GM08714 (cell line): ENCODE measurements at regions not wholly inside any gene's neighbourhood (a gene's known extent, or its start where the extent isn't known, plus 50 kb on each side); places are given as distances from the start of the nearest gene placed in this dataset.

Experiments
- H3K4me3 ChIP-seq: fragments of 200-500 bp; sonication (Bioruptor generic); 2 replicates; pipeline ENCODE4 v1.5.1; 2014; ENCODE audit warnings: mild to moderate bottlenecking, low read length, inconsistent platforms
- ZNF274 ChIP-seq: IDR thresholded peaks from 2 replicates; pipeline ENCODE4 v1.6.1; 2012; ENCODE audit warnings: mild to moderate bottlenecking, low read depth, low read length

GRCh38 chr1:185495007-185495406, 178.0 kb upstream of the IVNS1ABP start:
- H3K4me3 ChIP-seq = no peak overlapping the region

GRCh38 chr1:185492089-185492825, 175.2 kb upstream of the IVNS1ABP start:
- no peak for TF ChIP-seq ZNF274
- H3K4me3 ChIP-seq = no peak overlapping the region

More at GRCh38 chr1:185495007-185495406, 178.0 kb upstream of the IVNS1ABP start:
- TF ChIP-seq ZNF274 = no peak

GRCh38 chr1:185491604-185492003, 174.6 kb upstream of the IVNS1ABP start:
- TF ChIP-seq ZNF274 = no peak
- H3K4me3 ChIP-seq = no peak overlapping the region

- H3K4me3 ChIP-seq = no peak overlapping the region
- TF ChIP-seq ZNF274 = no peak
Measured at GRCh38 chr1:185490924-185491323, 173.9 kb upstream of the IVNS1ABP start.

GRCh38 chr1:185489406-185489805, 172.4 kb upstream of the IVNS1ABP start:
- no peak for TF ChIP-seq ZNF274
- H3K4me3 ChIP-seq = no peak overlapping the region

GRCh38 chr1:185488808-185489207, 171.8 kb upstream of the IVNS1ABP start:
- H3K4me3 ChIP-seq = no peak overlapping the region
- TF ChIP-seq ZNF274 = no peak

GRCh38 chr1:185487936-185488335, 170.9 kb upstream of the IVNS1ABP start:
- TF ChIP-seq ZNF274 = no peak
- no peak overlapping the region for H3K4me3 ChIP-seq

- H3K4me3 ChIP-seq = no peak overlapping the region
- no peak for TF ChIP-seq ZNF274
Measured at GRCh38 chr1:185487026-185487425, 170.0 kb upstream of the IVNS1ABP start.

GRCh38 chr1:185486346-185486745, 169.3 kb upstream of the IVNS1ABP start:
- no peak overlapping the region for H3K4me3 ChIP-seq
- TF ChIP-seq ZNF274 = no peak

- H3K4me3 ChIP-seq = no peak overlapping the region
- TF ChIP-seq ZNF274 = no peak
Measured at GRCh38 chr1:185483664-185484450, 166.8 kb upstream of the IVNS1ABP start.

GRCh38 chr1:185483217-185483616, 166.2 kb upstream of the IVNS1ABP start:
- H3K4me3 ChIP-seq = no peak overlapping the region
- no peak for TF ChIP-seq ZNF274

GRCh38 chr1:185480545-185480944, 163.5 kb upstream of the IVNS1ABP start:
- no peak for TF ChIP-seq ZNF274
- H3K4me3 ChIP-seq = no peak overlapping the region

- no peak for TF ChIP-seq ZNF274
Measured at GRCh38 chr1:185479796-185480195, 162.8 kb upstream of the IVNS1ABP start.

GRCh38 chr1:185478877-185479276, 161.8 kb upstream of the IVNS1ABP start:
- no peak overlapping the region for H3K4me3 ChIP-seq
- TF ChIP-seq ZNF274 = no peak

More at GRCh38 chr1:185479796-185480195, 162.8 kb upstream of the IVNS1ABP start:
- H3K4me3 ChIP-seq = no peak overlapping the region
